NCI-H226 (cell line): ENCODE measurements at regions not wholly inside any gene's neighbourhood (a gene's known extent, or its start where the extent isn't known, plus 50 kb on each side); places are given as distances from the start of the nearest gene placed in this dataset.

Experiments
- DNase-seq: peaks from one replicate; pipeline ENCODE4 v3.0.0-alpha.2; 2015

DNA sequence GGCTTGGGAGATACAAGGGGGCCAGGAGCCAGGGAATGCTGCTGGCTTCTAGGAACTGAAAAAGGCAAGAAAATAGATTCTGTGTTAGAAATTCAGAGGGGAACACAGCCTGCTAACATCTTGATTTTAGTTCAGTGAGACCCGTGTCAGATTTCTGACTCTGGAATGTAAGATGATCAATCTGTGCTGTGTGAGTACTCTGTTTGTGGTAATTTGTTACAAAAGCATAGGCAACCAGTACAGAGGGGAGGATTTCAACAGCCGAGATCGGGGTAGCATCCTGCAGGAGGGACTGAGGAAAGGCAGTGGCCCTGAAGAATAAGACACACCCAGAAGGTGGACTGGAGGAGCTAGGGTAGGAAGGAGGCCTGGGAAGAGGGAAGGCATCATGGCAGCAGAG, 410.0 kb upstream of the CCDC196 start:
- DNase-seq = no peak

DNA sequence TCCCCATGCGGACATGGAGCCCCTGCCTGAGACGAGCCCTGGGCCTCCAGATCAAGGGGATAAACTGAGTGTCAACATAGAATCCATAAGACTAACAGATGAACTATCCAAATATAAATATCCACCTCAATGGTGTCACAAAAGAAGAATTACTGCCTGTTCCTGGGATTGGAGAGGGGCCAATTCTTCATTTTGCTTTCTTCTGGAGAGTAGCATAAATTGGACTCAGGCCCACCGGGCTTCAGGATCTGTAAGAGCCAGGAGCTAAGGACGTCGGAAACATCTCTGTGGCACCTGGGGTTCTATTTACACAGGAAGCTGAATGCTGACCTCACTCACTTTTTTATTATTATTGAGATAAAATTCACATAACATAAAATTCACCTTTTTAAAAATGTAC, 408.2 kb upstream of the CCDC196 start:
- DNase-seq = no peak

DNA sequence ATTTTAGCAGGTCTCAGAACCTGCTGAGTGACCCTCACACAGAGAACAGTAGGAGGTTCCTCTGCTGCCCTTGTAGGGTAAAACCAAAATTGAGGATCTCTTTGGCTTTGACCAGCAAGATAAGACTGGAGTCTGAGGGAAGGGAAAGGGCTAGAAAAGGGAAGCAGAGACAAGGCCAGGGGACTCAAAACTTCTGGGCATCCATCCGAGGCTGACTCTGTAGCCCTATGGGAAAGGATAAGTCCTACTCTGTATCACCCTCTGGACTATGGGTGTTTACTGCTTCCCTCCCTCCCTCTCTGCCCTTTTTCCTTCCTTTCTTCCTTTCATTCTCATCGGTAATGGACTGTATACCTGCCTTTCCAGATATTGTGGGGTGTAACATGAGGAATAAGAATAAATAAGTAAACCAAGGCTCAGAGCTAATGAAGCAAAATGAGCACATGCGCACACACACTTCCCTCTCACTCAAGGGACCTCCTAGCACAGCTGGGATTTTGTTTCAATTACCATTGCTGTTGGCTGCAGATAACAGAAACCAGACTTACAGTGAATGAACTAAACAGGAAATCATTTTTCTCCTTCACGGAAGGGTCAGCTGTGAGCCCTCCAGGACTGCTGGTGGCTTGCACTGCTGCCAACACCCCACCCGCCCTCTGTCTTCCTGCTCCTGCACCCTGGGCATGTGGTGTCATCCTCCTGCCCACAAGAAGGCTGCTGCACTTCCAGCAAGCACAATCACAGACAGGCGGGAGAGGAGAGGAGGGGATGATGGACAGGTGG, 404.4 kb upstream of the CCDC196 start:
- no peak for DNase-seq

DNA sequence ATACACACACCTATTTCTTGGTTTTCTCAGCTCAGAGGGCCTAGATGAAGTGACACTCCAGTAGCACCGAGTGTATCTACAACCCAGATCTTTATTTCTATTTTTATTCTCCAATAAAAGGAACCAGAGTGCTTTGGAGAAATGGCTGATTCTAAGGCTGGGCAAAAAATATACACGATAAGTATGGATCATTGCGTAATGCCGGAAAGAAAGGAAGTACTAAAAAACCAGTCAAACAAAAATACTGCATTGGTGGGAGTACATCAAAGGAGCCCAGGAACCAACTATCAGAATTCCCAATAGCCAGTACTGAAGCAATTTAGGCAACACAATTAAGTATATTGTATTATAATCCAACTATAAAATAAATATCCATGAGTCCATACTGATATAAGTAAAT, 400.9 kb upstream of the CCDC196 start:
- no peak for DNase-seq

DNA sequence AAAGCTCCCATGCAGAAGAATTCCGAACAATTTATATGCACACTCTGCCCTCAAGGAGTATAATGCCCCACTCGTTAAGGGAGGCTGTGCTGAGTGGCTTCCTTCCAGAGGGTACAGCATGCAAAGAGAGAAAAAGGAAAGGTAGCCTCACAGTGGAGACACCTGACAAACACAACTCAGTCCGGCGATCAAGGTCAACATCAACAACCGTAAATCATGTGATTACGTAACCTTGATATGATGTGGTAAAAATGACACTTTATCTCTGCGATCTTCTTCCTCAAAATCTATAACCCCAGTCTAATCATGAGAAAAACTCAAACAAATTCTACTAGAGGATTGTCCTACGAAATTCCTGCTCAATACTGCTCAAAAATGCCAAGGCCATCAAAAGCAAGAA, 400.5 kb upstream of the CCDC196 start:
- DNase-seq = no peak

DNA sequence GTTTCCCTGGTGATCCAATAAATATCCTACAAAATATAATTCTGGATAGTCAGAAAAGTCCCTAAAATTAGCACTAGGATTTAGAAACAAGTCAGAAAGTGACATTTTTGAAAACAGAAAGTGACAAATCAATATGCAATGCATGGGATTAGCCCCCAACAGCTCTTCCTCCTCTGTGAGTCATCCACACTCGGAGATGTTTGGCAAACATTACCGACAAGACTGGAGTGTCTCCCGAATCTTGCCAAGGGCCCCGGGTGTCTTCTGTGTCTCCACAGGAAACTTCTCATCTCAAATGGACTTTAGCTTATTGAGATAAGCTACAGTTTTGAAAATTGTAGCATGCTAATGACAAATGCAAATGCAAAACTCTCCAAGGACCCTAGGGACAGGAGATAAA, 398.9 kb upstream of the CCDC196 start:
- DNase-seq = no peak

DNA sequence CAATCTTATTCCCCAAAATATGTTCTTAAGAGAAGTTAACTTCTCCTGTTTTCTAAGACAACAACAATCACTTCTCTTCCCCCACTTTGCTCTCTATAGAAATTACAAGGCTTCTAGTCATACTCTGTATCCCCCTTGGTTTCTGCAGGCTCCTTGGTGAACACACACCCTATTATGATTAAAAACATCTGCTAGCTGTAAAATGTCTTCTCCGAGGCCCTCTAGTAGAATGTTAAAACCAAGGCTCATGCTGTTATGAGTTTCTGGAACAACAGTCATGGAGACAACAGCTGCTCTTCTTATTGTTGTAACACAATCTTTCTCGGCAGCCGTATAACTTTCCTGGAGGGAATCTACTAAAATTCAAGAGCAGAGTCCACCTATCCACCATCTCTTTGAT, 397.5 kb upstream of the CCDC196 start:
- no peak for DNase-seq

DNA sequence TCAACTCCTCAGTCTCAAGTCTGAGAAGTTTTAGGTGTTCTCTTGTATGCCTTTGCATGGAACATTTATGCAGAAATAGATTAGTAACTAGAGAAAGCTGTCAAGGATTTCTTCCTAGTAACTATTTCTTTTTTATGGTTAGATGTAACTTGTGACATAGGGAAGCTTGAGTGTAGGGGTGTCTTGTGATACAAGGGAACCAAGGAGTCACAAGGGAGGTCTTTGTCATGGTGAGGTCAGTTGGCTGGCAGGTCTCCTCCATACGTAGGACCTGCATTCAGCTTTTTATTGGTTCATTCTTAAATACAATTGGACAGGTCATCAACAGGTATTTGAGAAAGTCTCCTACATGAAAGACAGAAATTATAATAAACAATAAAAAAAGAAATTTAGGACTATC, 394.0 kb upstream of the CCDC196 start:
- no peak for DNase-seq

DNA sequence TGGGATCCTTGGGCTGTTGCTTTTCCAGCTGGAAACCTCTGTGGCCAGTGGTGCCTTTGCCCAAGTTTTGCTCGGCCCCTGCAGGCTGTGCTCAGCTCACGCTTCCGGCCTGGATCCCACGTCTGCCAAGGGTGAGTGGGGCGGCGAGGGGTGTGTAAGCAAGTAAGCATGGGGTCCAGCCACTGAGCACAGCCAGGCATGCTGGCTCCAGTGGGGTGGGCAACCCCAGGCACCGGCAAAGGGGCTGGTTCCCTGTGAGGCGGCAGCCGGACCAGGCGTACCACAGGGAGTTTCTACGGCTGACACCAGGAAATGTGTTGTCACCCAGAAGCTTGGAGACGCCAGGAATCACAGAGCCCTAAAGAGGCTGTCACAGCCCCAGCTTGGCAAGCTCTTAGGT, 393.4 kb upstream of the CCDC196 start:
- DNase-seq = no peak

DNA sequence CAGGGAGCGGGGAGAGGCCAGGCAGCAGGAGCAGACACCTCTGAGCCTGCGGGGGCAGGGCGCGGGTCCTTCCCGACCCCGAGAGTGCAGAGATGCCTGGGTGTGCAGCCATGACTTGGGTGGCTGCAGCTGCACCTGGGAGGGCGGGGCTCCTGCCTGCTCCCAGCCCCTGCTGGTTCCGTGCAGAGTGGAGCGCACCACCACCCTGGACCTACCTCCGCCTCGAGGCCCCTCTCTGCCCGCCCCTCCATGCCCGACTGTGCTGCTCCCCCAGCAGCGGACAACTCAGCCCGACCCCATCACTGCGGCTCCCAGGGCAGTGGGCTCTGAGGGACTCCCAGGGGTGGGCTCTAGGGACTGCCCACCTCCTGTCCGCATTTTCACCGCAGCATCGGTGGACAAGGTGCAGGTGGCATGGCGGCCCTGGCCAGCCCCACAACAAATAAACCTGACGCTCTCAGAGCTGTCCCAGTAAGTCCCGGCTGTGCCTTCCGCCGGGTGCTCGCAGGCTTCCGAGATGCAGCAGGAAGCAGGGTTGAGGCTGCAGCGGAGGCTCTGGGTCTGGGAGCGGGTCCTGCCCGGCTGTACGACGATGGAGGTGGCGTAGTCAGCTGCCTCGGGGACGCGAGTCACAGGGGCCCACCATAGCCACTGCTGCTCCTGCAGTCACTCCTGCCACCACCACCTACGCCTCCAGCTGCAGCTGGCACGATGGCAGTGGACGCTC, 392.0 kb upstream of the CCDC196 start:
- no peak for DNase-seq

DNA sequence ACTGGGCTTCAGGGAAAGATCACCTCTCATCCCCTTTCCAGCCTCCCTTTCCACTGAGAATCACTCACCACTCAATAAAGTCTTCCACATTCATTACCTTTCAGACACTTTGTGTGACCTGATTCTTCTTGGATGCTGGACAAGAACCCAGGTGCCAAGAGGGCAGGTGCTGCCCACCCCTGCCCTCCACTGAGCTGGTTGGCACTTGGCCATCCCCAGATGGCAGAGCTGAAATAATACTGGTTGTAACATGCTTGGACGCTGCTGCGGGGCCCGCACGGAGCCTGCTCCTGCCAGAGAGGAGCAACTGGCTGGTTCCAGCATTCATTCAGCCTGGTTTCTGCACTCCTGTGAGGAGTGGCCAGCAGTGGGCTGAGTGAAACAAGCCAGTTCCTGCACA, 386.7 kb upstream of the CCDC196 start:
- DNase-seq = no peak

DNA sequence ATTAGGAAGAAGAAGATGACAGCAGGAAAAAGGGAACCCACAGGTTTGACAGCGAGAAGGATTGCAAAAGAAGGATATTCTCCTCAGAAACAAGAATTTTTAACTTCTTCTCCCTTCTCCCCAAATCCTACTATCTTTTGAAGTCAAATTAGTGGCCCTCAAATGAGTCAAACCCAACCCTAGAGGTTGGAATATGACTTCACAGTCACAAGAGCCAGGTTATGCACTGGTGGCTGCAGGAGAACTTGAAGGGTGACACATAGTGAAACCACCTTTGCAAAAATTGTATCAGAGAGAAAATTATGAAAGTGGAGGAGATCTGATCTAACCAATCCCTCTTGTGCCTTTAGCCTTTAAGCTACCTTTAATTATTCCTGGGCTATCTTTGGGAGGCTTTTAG, 386.2 kb upstream of the CCDC196 start:
- no peak for DNase-seq

DNA sequence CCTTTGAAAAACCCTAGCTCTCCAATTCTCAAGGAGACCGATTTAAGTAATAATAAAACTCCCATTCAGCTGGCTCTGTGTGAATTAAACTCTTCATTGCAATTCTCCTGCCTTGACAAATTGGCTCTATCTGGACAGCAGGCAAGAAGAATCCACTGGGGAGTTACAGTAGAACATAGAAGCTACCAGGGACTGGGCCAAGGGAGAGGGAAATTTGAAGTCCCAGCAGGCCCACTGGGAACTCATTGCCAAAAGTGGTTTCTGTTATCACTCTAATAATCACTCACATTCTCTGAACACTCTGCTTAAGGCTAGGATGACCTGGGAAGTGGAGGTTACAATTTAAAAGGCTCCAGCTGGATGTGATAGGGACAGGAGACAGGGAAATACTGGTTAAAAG, 384.5 kb upstream of the CCDC196 start:
- no peak for DNase-seq

DNA sequence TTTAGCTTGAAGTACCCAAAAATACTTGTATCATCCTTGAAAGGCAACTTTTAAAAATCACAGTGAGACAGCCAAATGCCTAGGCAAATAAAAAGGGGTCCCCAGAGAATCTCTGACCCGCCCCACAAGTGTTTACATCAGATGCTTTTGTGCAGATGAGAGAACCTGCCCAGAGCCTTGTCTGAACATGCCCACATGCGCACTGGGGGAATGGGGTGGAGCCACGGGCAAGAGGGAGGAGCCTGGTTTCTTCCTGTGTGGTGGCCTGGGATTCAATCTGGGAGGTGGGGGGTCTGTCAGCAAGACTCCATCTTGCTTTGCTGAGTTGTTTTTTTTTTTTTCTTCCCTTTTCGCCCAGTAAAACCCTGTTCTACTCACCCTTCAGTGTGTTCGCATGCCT, 381.7 kb upstream of the CCDC196 start:
- no peak for DNase-seq

DNA sequence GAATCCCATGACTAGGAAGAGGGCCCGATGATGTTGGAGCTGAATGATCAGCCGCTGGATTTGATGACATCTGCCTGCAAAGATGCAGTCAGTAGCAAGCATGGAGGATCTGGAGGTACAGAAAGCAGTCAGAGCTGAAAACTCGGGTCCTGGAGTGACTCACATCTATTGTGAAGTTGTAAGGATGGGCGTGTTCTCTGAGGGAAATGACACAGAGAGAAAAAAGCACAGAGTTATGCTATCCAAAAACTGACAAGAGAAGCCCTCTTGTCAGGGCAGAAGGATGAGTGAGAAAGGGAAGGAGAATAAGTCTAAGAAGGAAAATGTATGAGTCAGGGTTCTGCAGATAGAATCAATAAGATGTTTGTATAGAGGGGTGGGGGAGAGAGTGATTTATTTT, 380.4 kb upstream of the CCDC196 start:
- DNase-seq = peak; percentile 64

DNA sequence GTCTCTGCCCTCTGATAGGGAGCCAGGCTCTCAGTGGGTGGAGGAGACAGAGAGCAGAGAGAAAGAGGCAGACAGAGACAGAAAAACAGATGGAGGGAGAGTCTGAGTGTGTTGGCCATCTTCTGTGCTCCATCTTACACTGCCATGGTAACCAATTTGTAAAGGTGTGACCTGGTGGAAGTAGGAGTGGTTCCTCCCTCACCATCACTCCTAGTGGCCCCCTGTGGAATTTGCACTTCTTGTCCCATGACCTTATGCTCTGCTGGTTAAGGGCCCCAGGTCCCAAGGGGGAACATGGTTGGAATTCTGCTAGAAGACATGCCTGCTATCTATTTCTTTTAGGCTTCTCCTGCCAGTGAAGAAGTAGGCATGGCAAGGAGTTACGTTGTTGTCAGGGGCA, 376.7 kb upstream of the CCDC196 start:
- no peak for DNase-seq

DNA sequence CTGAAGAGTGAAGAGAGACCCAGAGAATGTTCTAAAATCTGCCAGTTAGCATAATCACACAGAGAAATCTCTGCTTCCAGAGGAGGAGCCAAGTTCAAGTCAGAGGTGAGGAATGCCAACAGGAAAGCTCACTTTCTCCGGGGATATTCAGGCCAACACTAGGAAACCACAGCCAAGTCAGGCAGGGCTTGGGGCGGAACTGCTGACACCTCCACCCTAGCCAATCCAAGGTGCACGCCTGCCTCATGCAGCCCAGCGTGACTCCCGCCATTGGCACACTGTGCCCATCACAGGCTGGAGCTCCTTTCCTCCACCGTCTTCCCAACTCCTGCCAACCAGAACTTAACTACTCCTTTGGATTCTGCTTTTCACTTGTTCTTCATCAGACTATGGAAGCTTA, 374.3 kb upstream of the CCDC196 start:
- no peak for DNase-seq

DNA sequence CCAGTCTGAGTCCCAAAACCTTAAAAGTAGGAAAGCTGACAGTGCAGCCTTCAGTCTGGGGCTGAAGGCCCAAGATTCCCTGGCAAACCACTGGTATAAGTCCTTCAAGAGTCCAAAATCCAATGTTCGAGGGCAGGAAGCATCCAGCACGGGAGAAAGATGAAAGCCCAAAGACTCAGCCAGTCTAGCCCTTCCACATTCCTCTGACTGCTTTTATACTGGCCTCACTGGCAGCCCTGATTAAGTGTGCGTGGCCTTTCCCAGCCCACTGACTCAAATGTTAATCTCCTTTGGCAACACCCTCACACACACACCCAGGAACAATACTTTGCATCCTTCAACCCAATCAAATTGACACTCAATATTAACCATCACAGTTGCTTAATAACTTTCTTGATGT, 372.1 kb upstream of the CCDC196 start:
- no peak for DNase-seq

DNA sequence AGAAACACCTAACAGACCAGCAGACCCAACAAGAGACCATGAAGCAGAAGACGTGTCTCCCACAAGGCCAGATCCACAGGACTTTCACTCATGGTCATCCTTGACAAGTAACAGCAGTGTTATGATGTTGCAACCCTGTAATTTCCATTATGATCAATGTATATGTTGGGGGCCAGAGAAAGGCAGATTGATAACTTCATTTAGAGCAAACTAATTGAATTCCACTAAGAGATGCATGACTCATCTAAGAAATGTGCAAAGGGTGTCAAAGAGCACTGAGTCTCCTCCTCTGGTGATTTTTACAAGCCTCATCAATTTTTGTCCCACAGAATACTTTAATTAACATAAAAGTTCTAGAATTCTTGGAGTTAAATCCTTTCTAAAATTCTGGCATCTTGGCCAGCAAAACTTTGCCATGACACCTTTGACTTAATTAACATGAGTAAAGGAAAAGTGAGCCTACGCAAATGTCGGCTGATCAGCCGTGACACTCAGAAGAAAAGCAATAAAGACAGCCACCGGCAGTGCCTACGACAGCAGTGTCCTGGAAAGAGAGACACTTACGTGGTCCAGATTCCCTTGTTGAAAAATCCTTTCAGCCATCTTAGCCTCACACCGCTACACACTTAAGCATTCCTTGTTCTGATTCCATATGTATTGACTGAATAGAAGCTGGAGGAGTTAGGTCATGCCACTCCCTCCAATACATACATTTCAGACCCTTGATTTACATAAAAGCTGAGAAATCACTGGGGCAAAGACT, 370.2 kb upstream of the CCDC196 start:
- DNase-seq = no peak

DNA sequence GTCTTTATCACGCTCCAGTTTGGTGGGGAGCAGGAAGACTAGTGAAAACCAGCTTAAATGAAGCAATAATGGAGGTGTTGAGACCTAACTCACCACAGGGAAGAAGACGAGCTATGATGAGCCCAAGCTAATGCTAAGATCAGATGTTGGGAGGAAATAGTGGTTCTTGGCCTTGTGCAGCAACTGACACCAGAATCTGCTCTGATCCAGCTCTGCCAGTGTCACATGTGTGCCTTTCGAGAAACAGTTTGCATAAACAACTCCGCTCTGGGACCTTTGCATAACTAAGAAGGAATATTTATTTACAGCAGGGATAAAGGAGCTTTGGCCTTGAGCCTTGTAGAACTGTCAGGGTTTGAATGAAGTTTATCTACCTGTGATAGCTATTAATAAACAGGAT, 369.4 kb upstream of the CCDC196 start:
- no peak for DNase-seq

DNA sequence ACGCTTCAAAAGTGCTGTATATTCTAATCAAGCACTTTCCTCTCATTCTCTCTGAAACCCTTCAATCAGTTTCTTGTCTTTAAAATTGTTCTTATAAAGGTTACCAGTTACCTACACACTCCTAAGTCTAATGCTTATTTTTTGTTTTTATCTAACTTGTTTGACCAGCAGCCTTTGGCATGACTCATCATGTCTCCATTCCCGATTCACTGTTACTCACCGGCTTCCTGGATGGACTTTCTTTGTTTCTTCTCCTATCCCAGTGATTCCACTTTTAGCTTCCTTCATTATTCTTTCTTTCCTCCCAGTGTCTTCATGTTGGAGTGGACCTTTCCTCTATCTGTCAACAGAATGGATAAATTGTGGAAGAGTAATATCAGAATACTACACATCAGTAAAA, 368.6 kb upstream of the CCDC196 start:
- peak; percentile 76 for DNase-seq

DNA sequence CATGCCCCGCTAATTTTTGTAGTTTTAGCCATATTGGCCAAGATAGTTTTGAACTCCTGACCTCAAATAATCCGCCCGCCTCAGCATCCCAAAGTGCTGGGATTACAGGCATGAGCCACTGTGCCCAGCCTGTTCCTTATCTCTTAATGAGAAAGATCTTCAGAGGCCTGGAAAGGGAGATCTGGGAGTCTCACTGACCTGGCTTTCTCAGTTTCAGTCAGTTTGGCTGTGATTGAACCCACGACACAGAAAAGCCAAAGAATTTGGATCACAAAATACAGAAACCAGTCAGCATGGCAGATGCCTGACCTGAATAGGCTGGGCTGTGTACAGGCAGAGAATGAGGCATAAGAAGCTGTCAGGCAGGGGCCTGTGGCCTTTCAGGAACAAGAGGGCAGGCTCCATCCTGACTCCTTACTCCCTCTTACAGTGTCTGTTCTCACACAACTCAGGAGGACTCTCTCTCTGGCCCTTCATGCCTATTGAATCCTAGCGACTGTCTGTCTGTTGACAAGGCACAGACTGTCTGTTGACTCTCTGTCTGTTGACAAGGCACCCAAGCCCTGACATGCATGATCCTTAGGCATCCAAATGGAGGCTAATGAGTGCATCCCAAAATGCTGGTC, 366.5 kb upstream of the CCDC196 start:
- DNase-seq = no peak

DNA sequence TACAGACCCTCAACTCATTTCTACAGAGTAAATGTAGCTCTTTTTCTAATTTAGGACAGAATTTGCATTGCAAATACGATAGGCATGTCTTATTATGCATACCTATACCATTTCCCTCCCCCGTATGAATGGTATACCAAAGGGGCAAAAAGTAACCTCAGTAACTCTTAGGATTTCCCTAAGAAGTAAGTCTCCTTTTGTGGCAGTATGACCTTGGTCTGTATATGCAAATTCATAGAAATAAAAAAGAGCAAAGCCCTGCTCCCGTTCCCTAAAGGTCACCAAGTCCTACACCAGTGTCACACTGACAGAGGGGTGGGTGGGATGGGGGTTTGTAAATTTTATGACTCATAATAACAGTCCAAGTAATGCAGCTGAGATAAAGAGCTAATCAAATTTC, 365.8 kb upstream of the CCDC196 start:
- DNase-seq = no peak

DNA sequence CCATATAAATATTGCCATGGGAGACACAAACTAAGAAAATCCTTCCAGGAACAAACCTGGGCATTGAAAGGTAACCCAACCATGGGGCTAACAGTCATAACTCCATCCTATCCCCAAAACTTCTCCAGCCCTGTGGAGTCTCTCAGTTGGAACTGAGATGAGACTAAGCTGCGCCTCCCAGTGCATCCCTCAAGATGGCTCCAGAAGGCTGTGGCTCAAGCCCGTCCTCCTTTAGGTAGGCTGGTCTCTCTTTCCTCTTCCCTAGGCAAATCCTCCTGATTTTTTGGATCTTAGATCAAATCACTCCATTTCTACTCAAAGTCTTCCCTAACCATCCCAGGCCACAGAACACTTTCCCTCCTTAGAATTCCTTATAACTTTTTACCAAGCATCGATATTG, 364.3 kb upstream of the CCDC196 start:
- DNase-seq = no peak
